CD1c-positive myeloid dendritic cell (primary cell): ENCODE measurements at regions not wholly inside any gene's neighbourhood (a gene's known extent, or its start where the extent isn't known, plus 50 kb on each side); places are given as distances from the start of the nearest gene placed in this dataset.
"Not testable (repeated sequence)": the region's sequence is repeated elsewhere in the genome, so short reads cannot be mapped to it uniquely, and the experiment has no call there.

Source experiments
- DNase-seq: peaks from one replicate; pipeline ENCODE4 v3.0.0-alpha.2; 2016; ENCODE audit errors: extremely low spot score

- no peak for DNase-seq
Measured at GRCh38 chr3:6264036-6264435, 596.9 kb upstream of the GRM7 start.

DNA sequence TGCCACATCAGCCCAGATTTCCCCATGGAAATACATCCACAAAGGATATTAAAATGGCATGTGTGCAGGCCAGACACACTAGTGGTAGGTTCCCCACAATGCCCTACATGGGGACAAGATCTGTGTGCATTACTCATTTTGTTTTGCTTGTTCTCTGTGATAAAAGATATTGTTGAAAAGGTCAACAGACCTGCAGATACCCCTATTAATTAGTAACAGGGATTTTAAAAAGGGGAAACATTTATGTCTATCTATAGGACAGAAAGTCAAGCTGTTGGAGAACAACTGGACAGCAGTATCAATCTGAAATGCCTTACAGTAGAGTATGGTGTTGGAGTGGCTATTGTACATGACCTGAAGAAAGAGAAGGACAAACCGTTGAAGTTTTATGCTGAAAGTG is 596.0 kb upstream of the GRM7 start:
- DNase-seq: no peak

GRCh38 chr3:6266135-6266534 is 594.8 kb upstream of the GRM7 start:
- no peak for DNase-seq

- DNase-seq: no peak
Measured at GRCh38 chr3:6273878-6274277, 587.0 kb upstream of the GRM7 start.

GRCh38 chr3:6281662-6282061 is 579.3 kb upstream of the GRM7 start:
- no peak for DNase-seq

GRCh38 chr3:6282918-6283317 is 578.0 kb upstream of the GRM7 start:
- DNase-seq: peak; percentile 4

DNA sequence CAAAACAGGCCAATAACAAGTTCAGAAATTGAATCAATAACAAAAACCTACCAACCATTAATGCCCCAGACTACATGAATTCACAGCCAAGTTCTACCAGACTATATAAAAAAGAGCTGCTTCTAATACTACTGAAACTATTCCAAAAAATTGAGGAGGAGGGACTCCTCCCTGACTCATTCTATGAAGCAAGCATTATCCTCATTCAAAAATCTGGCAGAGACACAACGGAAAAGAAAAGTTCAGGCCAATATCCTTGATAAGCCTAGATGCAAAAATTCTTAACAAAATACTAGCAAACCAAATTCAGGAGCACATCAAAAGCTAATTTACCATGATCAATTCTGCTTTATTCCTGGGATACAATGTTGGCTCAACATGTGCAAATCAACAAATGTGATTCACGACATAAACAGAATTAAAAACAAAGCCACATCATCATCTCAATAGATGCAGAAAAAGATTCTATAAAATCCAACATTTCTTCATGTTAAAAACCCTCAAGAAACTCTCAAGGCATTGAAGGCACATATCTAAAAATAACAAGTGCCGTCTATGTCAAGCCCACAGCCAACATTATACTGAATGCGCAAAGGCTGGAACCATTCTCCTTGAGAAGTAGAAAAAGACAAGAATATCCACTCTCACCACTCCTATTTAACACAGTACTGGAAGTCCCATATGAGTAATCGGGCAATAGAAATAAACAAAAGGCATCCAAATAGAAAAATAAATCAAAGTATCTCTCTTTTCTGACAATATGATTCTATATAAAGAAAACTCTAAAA is 573.6 kb upstream of the GRM7 start:
- no peak for DNase-seq

DNA sequence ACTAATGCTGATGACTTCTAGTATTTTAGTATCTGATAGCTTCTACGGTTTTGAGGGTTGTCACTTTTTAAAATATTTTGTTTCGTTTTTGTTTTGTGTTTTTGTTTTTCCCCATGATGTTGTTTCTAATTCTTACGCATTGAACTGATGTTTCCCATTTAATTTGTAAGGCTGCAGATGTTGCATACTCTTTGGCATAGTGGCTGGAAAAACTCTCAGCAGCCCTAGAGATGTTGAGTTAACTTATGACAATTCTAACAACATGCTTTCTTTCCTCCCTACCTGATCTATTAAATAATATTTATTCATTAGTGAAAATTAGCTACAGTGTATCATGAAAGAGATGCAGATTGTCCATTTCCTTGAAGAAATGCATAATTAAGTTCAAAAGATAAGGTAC is 559.3 kb upstream of the GRM7 start:
- DNase-seq: no peak

GRCh38 chr3:6315906-6316305 is 545.0 kb upstream of the GRM7 start:
- no peak for DNase-seq

- DNase-seq: no peak
Measured at GRCh38 chr3:6321999-6322398, 538.9 kb upstream of the GRM7 start.

DNA sequence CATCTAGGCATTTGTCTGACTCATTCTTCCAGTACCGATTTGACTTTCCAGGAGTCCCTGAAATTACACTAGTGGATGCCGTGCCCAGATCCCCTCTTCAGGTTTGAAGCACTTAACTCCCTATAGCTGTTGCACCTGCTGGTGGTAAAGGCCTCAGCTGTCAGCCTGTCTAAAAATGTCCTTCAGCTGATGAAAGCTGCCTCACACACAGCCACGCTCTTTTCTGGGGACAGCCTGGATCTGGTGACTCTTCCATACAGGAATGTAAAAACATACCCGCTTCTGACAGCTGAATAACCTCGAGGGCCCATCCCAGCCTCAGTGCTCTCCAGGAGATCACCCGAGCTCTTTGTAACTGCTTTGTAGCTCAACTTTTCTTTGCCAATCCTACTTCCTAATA is 534.1 kb upstream of the GRM7 start:
- no peak for DNase-seq

DNA sequence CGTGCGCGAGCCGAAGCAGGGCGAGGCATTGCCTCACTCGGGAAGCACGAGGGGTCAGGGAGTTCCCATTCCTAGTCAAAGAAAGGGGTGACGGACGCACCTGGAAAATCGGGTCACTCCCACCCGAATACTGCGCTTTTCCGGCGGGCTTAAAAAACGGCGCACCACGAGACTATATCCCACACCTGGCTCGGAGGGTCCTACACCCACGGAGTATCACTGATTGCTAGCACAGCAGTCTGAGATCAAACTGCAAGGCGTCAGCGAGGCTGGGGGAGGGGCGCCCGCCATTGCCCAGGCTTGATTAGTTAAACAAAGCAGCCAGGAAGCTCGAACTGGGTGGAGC is 520.0 kb upstream of the GRM7 start:
- not testable (repeated sequence) for DNase-seq

DNA sequence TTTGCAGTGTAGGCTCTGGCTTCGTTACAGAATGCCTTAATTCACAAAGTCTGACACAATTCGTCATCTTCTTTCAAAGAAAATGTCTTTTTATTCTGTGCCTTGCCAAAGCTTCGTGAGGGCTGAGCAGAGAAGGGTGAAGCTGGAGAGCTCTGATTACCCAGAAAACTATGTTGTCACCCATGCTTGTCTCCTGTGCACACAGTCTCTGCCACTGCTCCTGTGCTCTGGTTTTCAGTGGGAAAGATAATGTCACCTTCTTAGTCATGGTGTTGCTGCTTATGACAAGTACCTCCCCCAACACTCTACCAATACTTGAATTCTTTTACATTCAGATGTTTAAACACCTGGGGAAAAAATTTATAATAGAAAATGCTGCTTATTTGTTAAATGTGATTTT is 509.2 kb upstream of the GRM7 start:
- DNase-seq: no peak

- DNase-seq: no peak
Measured at GRCh38 chr3:6354653-6355052, 506.3 kb upstream of the GRM7 start.

- DNase-seq: no peak
Measured at GRCh38 chr3:6362406-6362805, 498.5 kb upstream of the GRM7 start.

GRCh38 chr3:6367171-6367570 is 493.7 kb upstream of the GRM7 start:
- no peak for DNase-seq

DNA sequence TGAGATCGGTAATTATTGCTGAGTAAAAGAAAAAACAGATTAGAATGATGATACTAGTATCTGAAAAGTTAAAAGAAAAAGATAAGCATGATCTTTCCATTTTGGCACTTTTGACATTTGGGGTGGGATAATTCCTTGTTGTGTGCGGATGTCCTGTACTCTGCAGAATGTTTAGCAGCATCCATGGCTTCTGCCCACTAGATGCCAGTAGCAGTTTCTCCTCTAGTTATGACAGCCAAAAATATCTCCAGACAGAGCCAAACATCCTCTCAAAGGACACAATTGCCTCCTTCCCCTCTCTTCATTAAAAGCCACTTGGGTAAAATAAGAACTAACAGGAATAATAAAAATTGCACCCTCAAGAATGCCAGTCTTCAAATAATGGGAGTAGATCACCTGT is 468.8 kb upstream of the GRM7 start:
- DNase-seq: no peak

- DNase-seq: no peak
Measured at GRCh38 chr3:6394944-6395343, 466.0 kb upstream of the GRM7 start.

DNA sequence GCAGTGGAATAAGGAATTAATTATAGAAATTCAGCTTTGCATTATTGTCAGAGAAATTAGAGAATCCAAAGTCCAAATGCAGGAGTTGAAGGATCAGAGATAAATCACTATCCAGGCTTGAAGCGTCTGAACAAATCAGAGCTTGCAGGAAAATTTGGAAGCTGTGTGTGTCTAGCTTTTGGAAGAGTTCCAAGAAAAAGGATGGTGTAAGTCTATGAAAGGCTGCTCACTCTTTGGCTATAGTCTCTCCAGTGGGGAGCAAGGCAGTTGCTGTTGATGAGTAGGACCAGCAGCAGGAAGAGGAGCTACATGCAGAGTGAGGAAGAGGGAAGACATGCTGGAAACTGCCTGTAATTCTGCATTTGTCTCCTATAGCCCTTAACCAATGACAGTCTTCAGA is 464.3 kb upstream of the GRM7 start:
- DNase-seq: no peak

GRCh38 chr3:6402666-6403065 is 458.2 kb upstream of the GRM7 start:
- not testable (repeated sequence) for DNase-seq

- not testable (repeated sequence) for DNase-seq
Measured at GRCh38 chr3:6406923-6407322, 454.0 kb upstream of the GRM7 start.

DNA sequence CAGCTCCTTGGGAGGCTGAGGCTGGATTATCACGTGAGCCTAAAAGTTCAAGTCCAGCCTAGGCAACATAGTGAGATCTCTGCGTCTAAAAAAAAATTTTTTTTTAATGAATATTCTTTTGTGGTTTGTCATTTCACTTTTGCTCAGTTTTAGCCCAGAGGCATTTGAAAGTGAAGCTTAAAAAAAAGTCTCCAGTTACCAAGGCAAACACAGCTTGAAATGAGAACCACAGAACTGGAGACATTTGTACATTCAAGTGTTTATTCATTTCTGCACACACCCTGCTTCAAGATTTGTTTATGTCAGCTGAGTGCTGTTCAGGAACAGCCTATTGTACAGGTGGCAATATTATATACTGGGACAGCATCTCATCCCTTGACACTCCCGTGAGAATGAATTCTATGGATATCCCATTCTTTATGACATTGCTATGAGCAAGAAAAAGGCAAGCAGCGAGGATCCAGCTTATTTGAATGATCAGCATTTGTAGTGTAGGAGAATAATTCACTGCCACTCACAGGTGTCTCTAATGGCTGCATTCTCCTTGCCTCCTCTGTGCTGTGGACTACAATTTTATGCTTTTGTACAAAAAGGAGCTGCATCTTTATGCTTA is 444.8 kb upstream of the GRM7 start:
- no peak for DNase-seq

- no peak for DNase-seq
Measured at GRCh38 chr3:6417174-6417573, 443.7 kb upstream of the GRM7 start.

GRCh38 chr3:6418485-6418884 is 442.4 kb upstream of the GRM7 start:
- no peak for DNase-seq
